LNCAP (cell line): ENCODE measurements at regions not wholly inside any gene's neighbourhood (a gene's known extent, or its start where the extent isn't known, plus 50 kb on each side); places are given as distances from the start of the nearest gene placed in this dataset.

ENCODE experiments used
- TF ChIP-seq, protein P1 (sequence below): fragments of 450-650 bp; IDR thresholded peaks from 2 replicates; pipeline ENCODE4 v1.5.1; 2017; ENCODE audit warnings: mild to moderate bottlenecking

DNA sequence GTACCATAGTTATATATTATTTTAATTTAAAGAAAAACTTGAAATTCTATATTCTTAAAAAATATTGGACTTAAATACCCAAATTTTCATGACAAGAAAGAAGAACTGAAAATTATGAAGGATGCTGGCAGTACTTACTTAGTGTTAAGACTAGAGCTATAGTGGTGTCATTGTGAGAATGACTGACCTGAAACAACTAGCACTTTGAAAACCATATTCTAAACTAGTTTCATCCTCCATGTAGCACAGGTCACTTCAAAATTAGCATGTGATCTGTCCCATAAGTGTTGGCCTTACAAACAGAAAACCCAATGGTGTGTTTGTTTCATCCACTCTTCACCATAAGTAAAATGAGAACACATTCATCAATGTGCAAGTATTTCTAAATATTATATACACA, 208.6 kb downstream of the ZIC4 start:
- TF ChIP-seq, protein P1, sequence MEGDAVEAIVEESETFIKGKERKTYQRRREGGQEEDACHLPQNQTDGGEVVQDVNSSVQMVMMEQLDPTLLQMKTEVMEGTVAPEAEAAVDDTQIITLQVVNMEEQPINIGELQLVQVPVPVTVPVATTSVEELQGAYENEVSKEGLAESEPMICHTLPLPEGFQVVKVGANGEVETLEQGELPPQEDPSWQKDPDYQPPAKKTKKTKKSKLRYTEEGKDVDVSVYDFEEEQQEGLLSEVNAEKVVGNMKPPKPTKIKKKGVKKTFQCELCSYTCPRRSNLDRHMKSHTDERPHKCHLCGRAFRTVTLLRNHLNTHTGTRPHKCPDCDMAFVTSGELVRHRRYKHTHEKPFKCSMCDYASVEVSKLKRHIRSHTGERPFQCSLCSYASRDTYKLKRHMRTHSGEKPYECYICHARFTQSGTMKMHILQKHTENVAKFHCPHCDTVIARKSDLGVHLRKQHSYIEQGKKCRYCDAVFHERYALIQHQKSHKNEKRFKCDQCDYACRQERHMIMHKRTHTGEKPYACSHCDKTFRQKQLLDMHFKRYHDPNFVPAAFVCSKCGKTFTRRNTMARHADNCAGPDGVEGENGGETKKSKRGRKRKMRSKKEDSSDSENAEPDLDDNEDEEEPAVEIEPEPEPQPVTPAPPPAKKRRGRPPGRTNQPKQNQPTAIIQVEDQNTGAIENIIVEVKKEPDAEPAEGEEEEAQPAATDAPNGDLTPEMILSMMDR = no peak

DNA sequence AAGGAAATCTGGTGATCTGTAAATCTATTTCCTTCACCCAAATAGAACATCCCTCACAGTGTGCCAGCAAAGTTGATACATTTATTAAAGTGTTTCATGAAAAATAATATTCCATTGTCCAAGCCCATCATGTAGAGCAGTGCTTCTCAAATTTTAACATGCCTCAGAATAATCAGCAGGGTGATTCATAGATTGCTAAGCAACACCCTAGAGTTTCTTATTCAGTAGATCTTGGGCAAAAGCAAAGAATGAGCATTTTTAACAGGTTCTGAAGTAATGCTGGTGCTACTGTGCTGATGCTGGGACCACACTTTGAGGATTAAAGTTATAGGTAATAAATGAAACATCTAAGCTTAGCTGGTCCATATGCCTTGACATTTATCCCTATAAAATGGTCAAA, 210.5 kb downstream of the ZIC4 start:
- TF ChIP-seq, protein P1 = no peak

DNA sequence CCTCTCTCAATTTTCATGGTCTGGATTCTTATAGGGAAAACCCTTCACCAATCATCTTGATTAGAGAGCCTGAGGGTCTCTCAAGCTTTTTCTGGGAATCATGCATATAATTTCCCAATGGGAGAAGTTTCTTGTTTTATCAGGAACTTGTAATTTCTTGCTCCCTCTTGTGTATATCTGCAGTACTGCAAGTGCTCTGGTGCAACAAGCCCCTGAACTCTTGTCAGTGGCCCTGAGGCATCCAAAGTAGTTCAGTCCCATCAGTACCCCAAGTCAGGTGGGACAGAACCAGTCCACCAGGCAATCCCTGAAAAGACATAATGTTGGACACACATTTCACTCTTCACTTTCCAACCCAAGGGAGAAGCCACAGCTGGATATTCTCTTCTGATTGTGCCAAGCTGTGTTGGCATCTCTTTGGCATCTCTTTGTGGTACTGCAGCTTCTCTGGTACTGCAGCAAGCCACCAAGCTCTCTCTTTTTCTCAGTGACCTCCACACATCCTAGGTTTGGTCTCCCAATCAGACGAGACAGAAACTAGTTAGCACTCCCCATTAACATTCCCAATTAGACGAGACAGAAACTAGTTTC, 214.5 kb downstream of the ZIC4 start:
- TF ChIP-seq, protein P1 = peak; percentile 77

DNA sequence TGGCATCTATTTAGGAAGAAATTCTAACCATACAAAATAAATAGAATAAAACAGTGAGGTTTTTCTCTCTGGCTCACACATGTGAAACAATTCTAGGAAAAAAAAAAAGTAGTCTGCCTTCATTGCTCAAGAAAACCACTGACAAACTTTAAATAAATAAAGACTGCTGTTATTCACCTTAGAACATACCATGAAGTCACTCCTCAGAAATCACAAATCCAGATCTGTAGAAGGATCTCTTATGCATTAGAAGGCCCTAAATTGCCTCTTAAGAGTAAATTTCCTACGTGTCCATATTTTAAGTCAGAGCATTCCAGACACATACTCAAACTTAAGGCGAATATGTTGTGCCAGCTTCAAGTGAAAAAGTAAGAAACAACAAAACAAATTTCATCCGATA, 217.3 kb downstream of the ZIC4 start:
- TF ChIP-seq, protein P1 = no peak

DNA sequence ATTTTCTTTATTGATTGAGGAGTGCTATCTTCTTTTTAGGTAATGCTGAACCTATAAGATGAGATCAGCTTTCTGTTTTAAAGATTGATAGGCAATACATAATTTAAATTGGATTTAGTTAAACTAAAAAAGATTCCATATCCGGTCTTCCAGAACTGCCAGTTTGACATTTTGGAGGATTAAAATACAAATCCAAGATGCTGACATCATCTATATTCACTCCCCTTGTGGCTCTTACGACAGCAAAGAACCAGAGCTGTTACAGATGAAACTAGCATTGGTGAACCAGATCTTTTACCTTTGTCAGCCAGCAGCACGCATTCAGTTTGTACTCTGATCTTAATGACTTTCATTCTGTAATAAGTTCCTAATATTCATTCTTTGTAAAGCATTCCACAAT, 218.7 kb downstream of the ZIC4 start:
- TF ChIP-seq, protein P1 = no peak

DNA sequence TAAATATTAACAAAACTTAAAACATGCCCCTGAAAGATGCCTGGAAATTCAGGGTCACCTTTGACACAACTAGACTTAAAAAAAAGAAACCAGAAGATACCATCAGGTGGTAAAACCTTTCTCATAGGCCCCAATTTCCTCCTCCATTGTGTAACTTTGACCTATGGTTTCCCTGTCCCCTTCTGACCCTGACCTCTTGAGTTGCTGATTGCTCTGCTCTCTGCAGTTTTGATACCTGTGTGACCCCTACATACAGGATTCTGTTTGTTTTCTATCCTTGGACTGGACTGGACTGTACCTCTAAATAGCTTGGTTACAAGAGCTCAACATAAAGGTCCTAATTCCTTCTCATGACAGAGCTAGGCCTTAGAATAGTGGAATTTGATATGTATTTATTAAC, 220.6 kb downstream of the ZIC4 start:
- TF ChIP-seq, protein P1 = no peak

DNA sequence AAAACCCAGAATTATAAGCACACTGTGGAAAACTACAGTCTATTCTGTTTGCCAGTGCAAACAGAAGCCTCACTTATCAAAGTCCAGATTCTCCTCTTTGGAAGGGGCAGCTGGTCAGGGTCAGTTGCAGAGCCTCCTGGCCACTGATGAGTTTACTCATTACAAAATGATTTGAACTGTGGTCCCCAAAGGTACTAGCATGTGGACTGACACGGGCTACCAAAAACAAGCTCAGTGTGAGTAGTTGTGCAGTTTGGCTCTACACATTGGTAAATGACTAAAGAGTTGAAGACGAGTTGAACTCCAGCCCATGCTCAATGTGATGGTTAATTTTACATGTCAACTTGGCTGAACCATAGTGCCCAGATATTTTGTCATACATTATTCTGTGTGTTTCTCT, 221.5 kb downstream of the ZIC4 start:
- TF ChIP-seq, protein P1 = no peak

DNA sequence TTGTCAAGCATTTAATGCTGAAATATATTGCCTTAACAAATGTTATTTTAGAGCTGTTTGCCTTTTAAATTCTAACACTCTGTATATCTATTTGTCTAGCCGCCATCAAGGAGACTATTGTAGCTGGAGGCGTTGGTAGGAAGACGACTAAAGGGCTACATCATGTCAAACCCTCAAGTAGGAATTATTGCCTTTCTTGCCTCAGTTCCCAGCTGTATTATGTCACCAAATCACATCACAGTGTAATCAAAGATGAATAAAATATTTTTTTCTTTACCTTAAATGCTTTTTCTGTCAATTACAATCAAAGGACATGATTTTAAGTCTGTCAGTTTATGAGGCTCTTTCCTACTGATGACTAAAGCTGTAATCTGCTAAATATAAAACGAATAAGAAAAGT, 233.1 kb downstream of the ZIC4 start:
- TF ChIP-seq, protein P1 = no peak
